ENCODE measurements at regions not wholly inside any gene's neighbourhood (a gene's known extent, or its start where the extent isn't known, plus 50 kb on each side); places are given as distances from the start of the nearest gene placed in this dataset.

GRCh38 chr15:45993072-45993471 lies 358.2 kb downstream of the SQOR start:
- TF ChIP-seq, protein P1, sequence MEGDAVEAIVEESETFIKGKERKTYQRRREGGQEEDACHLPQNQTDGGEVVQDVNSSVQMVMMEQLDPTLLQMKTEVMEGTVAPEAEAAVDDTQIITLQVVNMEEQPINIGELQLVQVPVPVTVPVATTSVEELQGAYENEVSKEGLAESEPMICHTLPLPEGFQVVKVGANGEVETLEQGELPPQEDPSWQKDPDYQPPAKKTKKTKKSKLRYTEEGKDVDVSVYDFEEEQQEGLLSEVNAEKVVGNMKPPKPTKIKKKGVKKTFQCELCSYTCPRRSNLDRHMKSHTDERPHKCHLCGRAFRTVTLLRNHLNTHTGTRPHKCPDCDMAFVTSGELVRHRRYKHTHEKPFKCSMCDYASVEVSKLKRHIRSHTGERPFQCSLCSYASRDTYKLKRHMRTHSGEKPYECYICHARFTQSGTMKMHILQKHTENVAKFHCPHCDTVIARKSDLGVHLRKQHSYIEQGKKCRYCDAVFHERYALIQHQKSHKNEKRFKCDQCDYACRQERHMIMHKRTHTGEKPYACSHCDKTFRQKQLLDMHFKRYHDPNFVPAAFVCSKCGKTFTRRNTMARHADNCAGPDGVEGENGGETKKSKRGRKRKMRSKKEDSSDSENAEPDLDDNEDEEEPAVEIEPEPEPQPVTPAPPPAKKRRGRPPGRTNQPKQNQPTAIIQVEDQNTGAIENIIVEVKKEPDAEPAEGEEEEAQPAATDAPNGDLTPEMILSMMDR (conservative IDR thresholded peaks at IDR 0.05; ENCODE audit: low read depth, low read length) = no peak
- no peak overlapping the region for H3K4me3 ChIP-seq (ENCODE audit: low read depth, low read length)
- no peak for DNase-seq (ENCODE audit: low read depth)

DNA sequence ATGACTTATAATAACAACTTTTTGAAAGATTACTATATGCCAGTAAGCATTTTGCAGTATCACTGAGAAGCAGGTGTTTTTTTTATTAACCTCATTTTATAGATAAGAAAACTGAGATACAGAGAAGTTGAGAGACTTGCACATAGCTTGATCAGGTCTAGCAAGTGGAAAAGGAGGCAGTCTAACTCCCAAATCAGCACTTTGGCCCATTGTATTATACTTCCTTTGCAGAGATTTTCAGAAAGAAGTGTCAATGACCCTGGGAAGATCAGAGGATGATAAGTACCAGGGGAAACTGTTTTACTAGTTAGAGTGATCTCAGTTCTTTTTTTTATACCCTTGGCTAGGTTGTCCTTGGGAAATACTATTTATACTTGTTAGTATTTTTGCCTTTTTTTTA lies 358.7 kb downstream of the SQOR start:
- no peak overlapping the region for H3K4me3 ChIP-seq (ENCODE audit: low read depth, low read length)
- no peak for DNase-seq (ENCODE audit: low read depth)
- TF ChIP-seq, protein P1 (conservative IDR thresholded peaks at IDR 0.05; ENCODE audit: low read depth, low read length) = no peak

DNA sequence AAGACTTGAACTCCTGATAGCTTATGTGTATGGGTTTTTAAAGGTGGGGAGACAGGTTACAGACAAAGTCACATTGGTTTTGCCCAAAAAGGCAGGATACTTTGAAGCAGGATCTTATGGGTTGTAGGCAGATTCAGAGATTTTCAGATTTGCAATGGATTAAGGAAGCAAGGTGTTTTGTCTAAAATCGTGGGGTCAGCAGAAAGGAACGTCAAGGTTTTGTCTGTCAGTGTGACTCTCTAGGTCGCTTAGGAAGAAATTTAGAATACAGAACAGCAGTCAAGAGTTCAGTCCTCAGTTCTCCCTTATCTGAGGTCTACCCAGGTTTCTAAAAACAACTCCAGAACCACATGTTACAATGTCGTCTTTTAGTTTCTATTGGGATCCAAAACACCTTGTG lies 361.0 kb downstream of the SQOR start:
- DNase-seq (ENCODE audit: low read depth) = no peak
- TF ChIP-seq, protein P1 (conservative IDR thresholded peaks at IDR 0.05; ENCODE audit: low read depth, low read length) = no peak
- H3K4me3 ChIP-seq (ENCODE audit: low read depth, low read length) = no peak overlapping the region

GRCh38 chr15:46014532-46014931 lies 379.7 kb downstream of the SQOR start:
- no peak overlapping the region for H3K4me3 ChIP-seq (ENCODE audit: low read depth, low read length)
- TF ChIP-seq, protein P1 (conservative IDR thresholded peaks at IDR 0.05; ENCODE audit: low read depth, low read length) = no peak
- no peak for DNase-seq (ENCODE audit: low read depth)

- DNase-seq (ENCODE audit: low read depth) = no peak
- TF ChIP-seq, protein P1 (conservative IDR thresholded peaks at IDR 0.05; ENCODE audit: low read depth, low read length) = no peak
- H3K4me3 ChIP-seq (ENCODE audit: low read depth, low read length) = no peak overlapping the region
Measured at GRCh38 chr15:46034755-46035154, 399.9 kb downstream of the SQOR start.

- no peak overlapping the region for H3K4me3 ChIP-seq (ENCODE audit: low read depth, low read length)
- no peak for DNase-seq (ENCODE audit: low read depth)
- TF ChIP-seq, protein P1 (conservative IDR thresholded peaks at IDR 0.05; ENCODE audit: low read depth, low read length) = no peak
Measured at GRCh38 chr15:46039703-46040102, 404.9 kb downstream of the SQOR start.

DNA sequence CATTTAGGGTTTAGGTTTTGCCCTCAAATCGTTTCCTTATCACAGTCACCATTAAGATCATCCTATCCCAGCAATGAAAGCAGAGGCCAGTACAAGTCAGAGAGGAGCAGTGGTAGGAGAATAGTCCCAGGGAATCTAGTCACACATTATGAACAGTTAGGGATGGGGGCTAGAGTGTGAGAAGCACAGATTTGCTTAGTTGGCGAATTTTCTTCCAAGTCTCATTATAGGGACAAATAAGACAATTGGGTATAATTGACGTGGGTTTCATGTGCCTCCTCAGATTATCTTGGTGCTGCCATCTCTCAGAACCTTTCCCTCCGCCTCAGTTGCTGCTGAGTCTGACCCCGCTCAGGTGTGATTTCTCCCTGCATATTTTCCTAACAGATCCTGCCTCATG lies 407.1 kb downstream of the SQOR start:
- TF ChIP-seq, protein P1 (conservative IDR thresholded peaks at IDR 0.05; ENCODE audit: low read depth, low read length) = no peak
- no peak for DNase-seq (ENCODE audit: low read depth)
- no peak overlapping the region for H3K4me3 ChIP-seq (ENCODE audit: low read depth, low read length)

All from choroid plexus epithelial cell (primary cell).